Neural progenitor cell (in vitro differentiated cells): ENCODE measurements at regions not wholly inside any gene's neighbourhood (a gene's known extent, or its start where the extent isn't known, plus 50 kb on each side); places are given as distances from the start of the nearest gene placed in this dataset.

Experiments
- EZH2phosphoT487 ChIP-seq: fragments of 200-600 bp; sonication (generic); IDR thresholded peaks from 2 replicates; pipeline ENCODE4 v1.6.1; 2017; ENCODE audit warnings: antibody characterized with exemption
- TF ChIP-seq, protein P1 (sequence below): fragments of 200-600 bp; sonication (generic); IDR thresholded peaks from 2 replicates; pipeline ENCODE4 v1.5.1; 2017; ENCODE audit warnings: antibody characterized with exemption, mild to moderate bottlenecking

DNA sequence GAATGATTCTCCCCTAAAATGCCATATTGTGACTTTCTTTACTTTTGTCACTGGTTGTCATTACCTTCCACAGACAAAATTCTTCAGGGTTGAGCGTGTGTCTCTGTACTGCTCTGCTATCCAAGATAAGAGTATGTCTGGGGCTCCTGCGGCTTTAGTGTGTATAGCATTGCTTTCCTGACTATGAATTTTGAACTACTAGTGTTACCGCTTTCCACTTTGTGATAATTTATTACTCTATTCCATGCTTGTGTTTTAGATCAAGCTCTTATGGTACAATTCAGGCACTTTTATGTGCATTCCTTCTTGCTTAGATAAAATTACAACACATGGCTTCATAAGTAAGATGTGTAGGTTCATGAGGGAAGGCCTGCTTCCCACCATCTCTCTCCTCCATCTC is 51.5 kb upstream of the MEF2C start:
- TF ChIP-seq EZH2phosphoT487 = no peak
- TF ChIP-seq, protein P1, sequence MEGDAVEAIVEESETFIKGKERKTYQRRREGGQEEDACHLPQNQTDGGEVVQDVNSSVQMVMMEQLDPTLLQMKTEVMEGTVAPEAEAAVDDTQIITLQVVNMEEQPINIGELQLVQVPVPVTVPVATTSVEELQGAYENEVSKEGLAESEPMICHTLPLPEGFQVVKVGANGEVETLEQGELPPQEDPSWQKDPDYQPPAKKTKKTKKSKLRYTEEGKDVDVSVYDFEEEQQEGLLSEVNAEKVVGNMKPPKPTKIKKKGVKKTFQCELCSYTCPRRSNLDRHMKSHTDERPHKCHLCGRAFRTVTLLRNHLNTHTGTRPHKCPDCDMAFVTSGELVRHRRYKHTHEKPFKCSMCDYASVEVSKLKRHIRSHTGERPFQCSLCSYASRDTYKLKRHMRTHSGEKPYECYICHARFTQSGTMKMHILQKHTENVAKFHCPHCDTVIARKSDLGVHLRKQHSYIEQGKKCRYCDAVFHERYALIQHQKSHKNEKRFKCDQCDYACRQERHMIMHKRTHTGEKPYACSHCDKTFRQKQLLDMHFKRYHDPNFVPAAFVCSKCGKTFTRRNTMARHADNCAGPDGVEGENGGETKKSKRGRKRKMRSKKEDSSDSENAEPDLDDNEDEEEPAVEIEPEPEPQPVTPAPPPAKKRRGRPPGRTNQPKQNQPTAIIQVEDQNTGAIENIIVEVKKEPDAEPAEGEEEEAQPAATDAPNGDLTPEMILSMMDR = no peak
